Thoracic aorta (tissue), 2 donors: ENCODE measurements at regions not wholly inside any gene's neighbourhood (a gene's known extent, or its start where the extent isn't known, plus 50 kb on each side); places are given as distances from the start of the nearest gene placed in this dataset.

ENCODE experiments used
- ATAC-seq: fragments of 150-250 bp; one replicate; pipeline ENCODE4 v1.8.0; 2017; ENCODE audit warnings: low read depth; ENCODE audit not compliant: insufficient number of reproducible peaks, low FRiP score
- DNase-seq: peaks from one replicate; pipeline ENCODE4 v3.0.0-alpha.2; 2020; ENCODE audit warnings: low spot score
- H3K27ac ChIP-seq, 2 donors: fragments of 200-600 bp; sonication (generic); 1 replicate in 1 of 2; 2 replicates in 1 of 2; pipeline ENCODE4 v1.5.1; 2016; ENCODE audit warnings: mild to moderate bottlenecking in 2 of 2, moderate library complexity in 2 of 2
- H3K27me3 ChIP-seq: fragments of 200-600 bp; sonication (generic); replicated peaks from 2 replicates; pipeline ENCODE4 v1.6.0; 2016; ENCODE audit warnings: mild to moderate bottlenecking; ENCODE audit not compliant: insufficient read depth
- H3K36me3 ChIP-seq: fragments of 200-600 bp; sonication (generic); one replicate; pipeline ENCODE4 v1.5.1; 2016
- H3K4me1 ChIP-seq, 2 donors: fragments of 200-600 bp; sonication (generic); 1 replicate in 1 of 2; 2 replicates in 1 of 2; pipeline versions ENCODE4 v1.5.1 to v1.6.0; 2016; ENCODE audit warnings: low read depth in 2 of 2, mild to moderate bottlenecking in 1 of 2; ENCODE audit not compliant: control insufficient read depth in 1 of 2
- H3K4me3 ChIP-seq: fragments of 200-600 bp; sonication (generic); 2 replicates; pipeline ENCODE4 v1.5.1; 2016; ENCODE audit warnings: mild to moderate bottlenecking
- H3K9me3 ChIP-seq: fragments of 200-600 bp; sonication (generic); 2 replicates; pipeline ENCODE4 v1.5.1; 2016
- CTCF ChIP-seq: fragments of 200-600 bp; sonication (generic); IDR thresholded peaks from one replicate; pipeline ENCODE4 v1.5.1; 2019; ENCODE audit warnings: antibody characterized with exemption

DNA sequence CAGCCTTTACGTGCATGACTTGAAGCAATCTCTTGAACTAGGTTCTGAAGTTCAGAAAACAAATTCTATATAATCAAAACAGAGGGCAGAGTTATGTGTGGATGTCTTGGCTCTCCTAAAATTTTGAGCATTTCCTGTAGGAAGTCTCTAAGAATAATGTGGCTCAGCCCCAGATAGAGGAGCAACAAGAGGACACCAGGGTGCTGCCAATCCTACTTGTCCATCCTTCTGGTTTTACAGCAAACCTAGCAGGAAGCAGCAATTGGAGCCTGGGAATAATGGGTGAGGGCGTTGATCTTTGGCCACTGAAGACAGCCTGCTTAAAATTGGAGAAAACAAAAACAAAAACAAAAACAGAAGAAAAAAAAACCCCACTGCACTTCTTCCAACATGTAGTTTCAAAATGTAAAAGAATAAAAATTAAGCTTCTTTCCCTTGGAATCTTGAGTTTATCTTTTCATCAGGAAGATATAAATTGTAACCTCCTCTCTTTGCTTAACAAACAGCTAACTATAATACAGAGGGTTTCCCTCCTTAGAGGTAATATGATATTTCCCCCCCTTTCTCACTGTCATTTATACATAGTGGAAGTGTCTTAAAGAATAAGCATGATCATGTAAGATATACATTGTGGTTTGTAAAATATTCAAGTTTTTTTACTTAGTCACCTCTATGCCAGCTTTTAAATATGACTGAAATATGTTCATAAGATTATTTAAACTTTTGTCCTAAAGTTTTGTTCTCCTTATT, 130.6 kb downstream of the FBXO8 start:
- no peak for ATAC-seq

DNA sequence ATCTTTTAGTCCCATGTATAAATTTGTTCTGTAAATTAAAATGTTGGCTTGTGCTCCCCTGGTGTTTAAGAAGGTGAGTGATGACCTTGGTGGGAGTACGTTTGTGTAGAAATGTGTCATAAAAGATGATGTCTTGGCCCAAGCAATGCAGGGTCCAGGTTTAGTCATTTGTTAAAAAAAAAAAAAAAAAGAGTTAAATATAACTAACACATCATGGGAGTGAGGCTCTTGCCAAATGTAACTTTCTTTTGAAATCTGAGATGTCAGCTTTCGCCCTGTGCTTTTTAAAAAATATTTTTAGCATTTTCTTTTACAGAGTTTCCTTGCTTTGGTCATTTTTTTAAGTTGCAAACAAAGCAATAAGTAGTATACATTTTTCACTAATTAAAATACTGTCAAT, 135.6 kb downstream of the FBXO8 start:
- DNase-seq = no peak
- H3K27ac ChIP-seq = no peak overlapping the region
- no peak overlapping the region for H3K4me3 ChIP-seq
- no peaks in the 10 kb centered on the region for H3K9me3 ChIP-seq
- H3K4me1 ChIP-seq = no peaks in the 10 kb centered on the region
- peak; percentile 60 for ATAC-seq
- H3K27me3 ChIP-seq = no peaks in the 10 kb centered on the region
- no peak for TF ChIP-seq CTCF
- H3K36me3 ChIP-seq = no peaks in the 10 kb centered on the region

More for the DNA sequence above, 130.6 kb downstream of the FBXO8 start:
- Histone ChIP-seq H3K36me3 (no peaks in the 10 kb centered on the region), H3K9me3 (no peaks in the 10 kb centered on the region), H3K27me3 (no peaks in the 10 kb centered on the region), H3K27ac (no peak overlapping the region), H3K4me1 (peaks cover 0 to 10% of the 10 kb centered on the region in 2 donors), H3K4me3 (no peak overlapping the region)
- DNase-seq = no peak
- TF ChIP-seq CTCF = no peak

- Histone ChIP-seq H3K36me3 (no peaks in the 10 kb centered on the region), H3K4me1 (no peaks in the 10 kb centered on the region), H3K4me3 (no peak overlapping the region), H3K9me3 (no peaks in the 10 kb centered on the region), H3K27me3 (no peaks in the 10 kb centered on the region), H3K27ac (no peak overlapping the region)
- ATAC-seq (no peak), DNase-seq (no peak)
- TF ChIP-seq CTCF = no peak
Measured at GRCh38 chr4:174144106-174144505, 139.4 kb downstream of the FBXO8 start.

DNA sequence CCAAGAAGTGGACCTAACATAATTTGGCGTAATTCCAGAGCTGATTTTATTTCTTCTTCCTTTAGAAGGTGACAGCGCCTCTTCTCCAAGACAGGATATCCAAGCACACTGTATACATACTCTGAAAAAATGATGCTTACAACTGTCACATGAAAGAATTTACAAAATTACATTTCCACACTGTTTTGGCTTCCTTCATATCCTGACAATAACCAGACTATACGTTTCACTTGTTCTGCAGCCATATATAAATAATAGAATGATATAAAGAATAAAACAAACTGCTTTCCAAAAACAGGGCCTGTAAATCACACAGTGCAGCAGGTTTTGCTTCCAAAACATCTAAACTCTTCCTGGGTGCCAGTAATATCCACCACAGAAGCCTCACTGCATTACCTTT, 141.6 kb downstream of the FBXO8 start:
- Histone ChIP-seq H3K4me1 (no peaks in the 10 kb centered on the region), H3K9me3 (no peaks in the 10 kb centered on the region), H3K27ac (no peak overlapping the region), H3K4me3 (no peak overlapping the region), H3K36me3 (no peaks in the 10 kb centered on the region), H3K27me3 (no peaks in the 10 kb centered on the region)
- TF ChIP-seq CTCF = no peak
- DNase-seq (no peak), ATAC-seq (no peak)

- no peak for TF ChIP-seq CTCF
- Histone ChIP-seq H3K9me3 (no peaks in the 10 kb centered on the region), H3K4me1 (no peaks in the 10 kb centered on the region), H3K4me3 (no peak overlapping the region), H3K27me3 (no peaks in the 10 kb centered on the region), H3K27ac (no peak overlapping the region), H3K36me3 (no peaks in the 10 kb centered on the region)
- no peak for DNase-seq
- no peak for ATAC-seq
Measured at GRCh38 chr4:174138616-174139015, 144.9 kb downstream of the FBXO8 start.
